ENCODE measurements at regions not wholly inside any gene's neighbourhood (a gene's known extent, or its start where the extent isn't known, plus 50 kb on each side); places are given as distances from the start of the nearest gene placed in this dataset.

- DNase-seq (ENCODE audit: low spot score), result no peak
These were observed 258.6 kb downstream of the STIM2 start for GRCh38 chr4:27119239-27119638.

GRCh38 chr4:27121830-27122229, 261.2 kb downstream of the STIM2 start:
- no peak for DNase-seq (ENCODE audit: low spot score)

- peak; percentile 68 for DNase-seq (ENCODE audit: low spot score)
These were observed 262.6 kb downstream of the STIM2 start for GRCh38 chr4:27123123-27123768.

GRCh38 chr4:27123769-27124124, 263.1 kb downstream of the STIM2 start:
- no peak for DNase-seq (ENCODE audit: low spot score)

- peak; percentile 58 for DNase-seq (ENCODE audit: low spot score)
These were observed 266.3 kb downstream of the STIM2 start for GRCh38 chr4:27126895-27127294.

GRCh38 chr4:27128443-27128842, 267.8 kb downstream of the STIM2 start:
- DNase-seq (ENCODE audit: low spot score), result no peak

- no peak for DNase-seq (ENCODE audit: low spot score)
These were observed 269.3 kb downstream of the STIM2 start for GRCh38 chr4:27129871-27130366.

- DNase-seq (ENCODE audit: low spot score), result no peak
These were observed 271.9 kb downstream of the STIM2 start for GRCh38 chr4:27132497-27132896.

GRCh38 chr4:27140486-27140885, 279.8 kb downstream of the STIM2 start:
- DNase-seq (ENCODE audit: low spot score), result no peak

- no peak for DNase-seq (ENCODE audit: low spot score)
These were observed 280.9 kb downstream of the STIM2 start for GRCh38 chr4:27141530-27141929.

GRCh38 chr4:27142841-27143240, 282.2 kb downstream of the STIM2 start:
- no peak for DNase-seq (ENCODE audit: low spot score)

GRCh38 chr4:27145597-27145996, 285.0 kb downstream of the STIM2 start:
- DNase-seq (ENCODE audit: low spot score), result no peak

- DNase-seq (ENCODE audit: low spot score), result no peak
These were observed 287.7 kb downstream of the STIM2 start for GRCh38 chr4:27148211-27148895.

GRCh38 chr4:27149541-27150212, 289.0 kb downstream of the STIM2 start:
- no peak for DNase-seq (ENCODE audit: low spot score)

GRCh38 chr4:27152703-27153102, 292.1 kb downstream of the STIM2 start:
- DNase-seq (ENCODE audit: low spot score), result no peak

GRCh38 chr4:27154706-27155105, 294.1 kb downstream of the STIM2 start:
- no peak for DNase-seq (ENCODE audit: low spot score)

GRCh38 chr4:27161191-27161590, 300.6 kb downstream of the STIM2 start:
- no peak for DNase-seq (ENCODE audit: low spot score)

- DNase-seq (ENCODE audit: low spot score), result no peak
These were observed 308.1 kb downstream of the STIM2 start for GRCh38 chr4:27168783-27169182.

GRCh38 chr4:27173280-27173679, 312.6 kb downstream of the STIM2 start:
- no peak for DNase-seq (ENCODE audit: low spot score)

- DNase-seq (ENCODE audit: low spot score), result peak; percentile 72
These were observed 315.8 kb downstream of the STIM2 start for GRCh38 chr4:27176400-27176799.

GRCh38 chr4:27176881-27177280, 316.2 kb downstream of the STIM2 start:
- DNase-seq (ENCODE audit: low spot score), result no peak

GRCh38 chr4:27178061-27178460, 317.4 kb downstream of the STIM2 start:
- no peak for DNase-seq (ENCODE audit: low spot score)

- no peak for DNase-seq (ENCODE audit: low spot score)
These were observed 321.1 kb downstream of the STIM2 start for GRCh38 chr4:27181693-27182092.

Data from HT-29 (cell line).